GM23338 (cell line): ENCODE measurements at regions not wholly inside any gene's neighbourhood (a gene's known extent, or its start where the extent isn't known, plus 50 kb on each side); places are given as distances from the start of the nearest gene placed in this dataset.

Source experiments
- ATAC-seq: fragments of 200-7000 bp; cut with Tn5 transposase; 3 replicates; pipeline ENCODE4 v1.9.1; 2020
- DNase-seq: peaks from one replicate; pipeline ENCODE4 v3.0.0-alpha.2; 2015; ENCODE audit warnings: low spot score
- H2AFZ ChIP-seq: fragments of 200-600 bp; sonication (generic); 2 replicates; pipeline ENCODE4 v1.8.0; 2016; ENCODE audit warnings: antibody characterized with exemption, mild to moderate bottlenecking, moderate library complexity
- H3F3A ChIP-seq: fragments of 200-600 bp; sonication (generic); replicated peaks from 2 replicates; pipeline ENCODE4 v1.8.0; 2017; ENCODE audit warnings: antibody characterized with exemption, mixed run types, low read depth
- H3K27ac ChIP-seq: fragments of 200-600 bp; sonication (generic); 2 replicates; pipeline ENCODE4 v1.6.1; 2016; ENCODE audit warnings: low read depth
- H3K27me3 ChIP-seq: fragments of 200-600 bp; sonication (generic); 2 replicates; pipeline ENCODE4 v1.8.0; 2016; ENCODE audit warnings: mild to moderate bottlenecking, mixed run types, moderate library complexity; ENCODE audit not compliant: insufficient read depth
- H3K36me3 ChIP-seq: fragments of 200-600 bp; sonication (generic); 2 replicates; pipeline ENCODE4 v1.8.0; 2016; ENCODE audit warnings: mild to moderate bottlenecking; ENCODE audit not compliant: insufficient read depth
- H3K4me1 ChIP-seq: fragments of 200-600 bp; sonication (generic); 2 replicates; pipeline ENCODE4 v1.8.0; 2016; ENCODE audit warnings: mild to moderate bottlenecking, moderate library complexity; ENCODE audit not compliant: insufficient read depth
- H3K4me2 ChIP-seq: fragments of 200-600 bp; sonication (generic); 2 replicates; pipeline ENCODE4 v1.7.1; 2017; ENCODE audit warnings: mixed run types
- H3K4me3 ChIP-seq: fragments of 200-600 bp; sonication (generic); 2 replicates; pipeline ENCODE4 v1.6.1; 2016; ENCODE audit warnings: mixed run types
- H3K79me2 ChIP-seq: fragments of 200-600 bp; sonication (generic); replicated peaks from 2 replicates; pipeline ENCODE4 v1.8.0; 2017; ENCODE audit warnings: mild to moderate bottlenecking; ENCODE audit not compliant: insufficient read depth
- H3K9me2 ChIP-seq: fragments of 200-600 bp; sonication (generic); 2 replicates; pipeline ENCODE4 v1.8.0; 2017; ENCODE audit not compliant: insufficient read depth
- H4K20me1 ChIP-seq: fragments of 200-600 bp; sonication (generic); replicated peaks from 2 replicates; pipeline ENCODE4 v1.8.0; 2017; ENCODE audit warnings: mild to moderate bottlenecking; ENCODE audit not compliant: insufficient read depth
- H3K27ac Mint-ChIP-seq: 2 replicates; pipeline ENCODE4 v1.8.0; 2020; ENCODE audit warnings: inconsistent platforms, mild to moderate bottlenecking, moderate library complexity, mixed read lengths
- H3K27me3 Mint-ChIP-seq: 3 replicates; pipeline ENCODE4 v1.8.0; 2022; ENCODE audit warnings: low read depth, mild to moderate bottlenecking, moderate library complexity, mixed read lengths, inconsistent platforms; ENCODE audit not compliant: insufficient read depth, poor library complexity
- H3K36me3 Mint-ChIP-seq: 3 replicates; pipeline ENCODE4 v1.8.0; 2021; ENCODE audit warnings: low read depth, mild to moderate bottlenecking, inconsistent platforms, moderate library complexity, mixed read lengths
- H3K4me1 Mint-ChIP-seq: 3 replicates; pipeline ENCODE4 v1.8.0; 2020; ENCODE audit warnings: mild to moderate bottlenecking, inconsistent platforms, mixed read lengths
- H3K4me3 Mint-ChIP-seq: 3 replicates; pipeline ENCODE4 v1.8.0; 2021; ENCODE audit warnings: moderate library complexity, mild to moderate bottlenecking, inconsistent platforms, mixed read lengths
- H3K9me3 Mint-ChIP-seq: 3 replicates; pipeline ENCODE4 v1.8.0; 2020; ENCODE audit warnings: moderate library complexity, mild to moderate bottlenecking, inconsistent platforms, mixed read lengths
- CREB1 ChIP-seq: fragments of 250-450 bp; sonication (Bioruptor Pico); IDR thresholded peaks from 2 replicates; pipeline ENCODE4 v1.5.0; 2020; ENCODE audit warnings: low read depth, mild to moderate bottlenecking, moderate library complexity
- ETS1 ChIP-seq: IDR thresholded peaks from 2 replicates; pipeline ENCODE4 v1.6.1; 2016; ENCODE audit warnings: antibody characterized with exemption
- EZH2 ChIP-seq: fragments of 200-600 bp; sonication (generic); IDR thresholded peaks from one replicate; pipeline ENCODE4 v1.8.0; 2017; ENCODE audit warnings: antibody characterized with exemption, mild to moderate bottlenecking, low read depth; ENCODE audit not compliant: unreplicated experiment
- JUNB ChIP-seq: IDR thresholded peaks from one replicate; pipeline ENCODE4 v1.6.1; 2016; ENCODE audit warnings: antibody characterized with exemption; ENCODE audit not compliant: unreplicated experiment
- ZNF462 ChIP-seq: fragments of 250-450 bp; sonication (Bioruptor Pico); IDR thresholded peaks from 2 replicates; pipeline ENCODE4 v1.5.0; 2020; ENCODE audit warnings: mild to moderate bottlenecking, moderate library complexity

DNA sequence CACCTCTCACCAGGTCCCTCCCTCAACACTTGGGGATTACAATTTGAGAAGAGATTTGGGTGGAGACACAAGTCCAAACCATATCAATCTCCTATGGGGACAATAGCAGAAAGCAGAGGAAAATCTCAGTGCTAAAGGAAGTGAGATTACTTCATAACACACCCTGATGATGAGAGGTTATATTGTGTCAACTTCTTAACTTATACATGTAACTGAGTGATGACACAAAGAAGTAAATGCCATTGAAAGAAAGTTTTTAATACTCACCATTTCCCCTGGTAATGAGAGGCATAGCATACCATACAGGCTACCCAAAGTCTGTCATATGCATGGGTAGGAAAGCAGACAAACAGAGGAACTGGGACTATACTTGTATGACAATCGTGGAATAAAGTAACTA, 137.2 kb downstream of the MMUT start (continued):
- TF ChIP-seq ZNF462 (no peak), CREB1 (CRISPR knock-in tag) (no peak), EZH2 (no peak), JUNB (no peak)

DNA sequence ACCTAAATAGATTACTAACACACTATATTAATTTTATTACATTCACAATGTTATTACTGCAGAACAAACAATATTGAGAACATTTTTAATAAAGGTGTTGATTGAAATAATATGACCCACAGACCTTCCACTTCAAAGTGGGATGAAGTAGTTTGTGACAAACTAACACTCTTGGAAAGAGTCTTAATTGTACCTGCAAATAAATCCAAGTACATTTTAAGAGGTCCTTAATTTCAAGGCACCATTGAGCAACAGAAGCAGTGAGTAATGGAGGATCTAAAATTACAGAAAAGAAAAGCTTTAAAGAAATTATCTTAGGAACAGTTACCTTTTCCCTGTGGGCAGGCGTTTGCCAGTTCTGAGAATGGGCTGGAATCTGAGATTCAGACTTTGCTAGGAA, 140.2 kb downstream of the MMUT start:
- no peaks in the 10 kb centered on the region; the same call in 2 of the 3 replicates for H3K36me3 Mint-ChIP-seq
- H3K4me1 Mint-ChIP-seq = no peaks in the 10 kb centered on the region; the same call in 1 of the 3 replicates
- H2AFZ ChIP-seq = no peak overlapping the region
- H4K20me1 ChIP-seq = no peaks in the 10 kb centered on the region
- no peaks in the 10 kb centered on the region for H3K36me3 ChIP-seq
- no peak overlapping the region for H3K27ac Mint-ChIP-seq
- no peak for ATAC-seq
- no peaks in the 10 kb centered on the region for H3K79me2 ChIP-seq
- H3K4me3 ChIP-seq = no peak overlapping the region
- H3K27me3 Mint-ChIP-seq = no peaks in the 10 kb centered on the region
- H3K9me3 Mint-ChIP-seq = peaks cover 4% of the 10 kb centered on the region; the same call in 2 of the 3 replicates
- no peak overlapping the region for H3K4me2 ChIP-seq
- no peak for TF ChIP-seq CREB1 (CRISPR knock-in tag)
- TF ChIP-seq ETS1 = no peak
- TF ChIP-seq JUNB = no peak
- H3K4me1 ChIP-seq = no peaks in the 10 kb centered on the region
- H3K27ac ChIP-seq = no peak overlapping the region
- H3F3A ChIP-seq = no peaks in the 10 kb centered on the region
- H3K4me3 Mint-ChIP-seq = no peak overlapping the region
- no peaks in the 10 kb centered on the region for H3K27me3 ChIP-seq
- no peaks in the 10 kb centered on the region for H3K9me2 ChIP-seq
- no peak for DNase-seq
